GM12864 (cell line): ENCODE measurements at regions not wholly inside any gene's neighbourhood (a gene's known extent, or its start where the extent isn't known, plus 50 kb on each side); places are given as distances from the start of the nearest gene placed in this dataset.

ENCODE experiments used
- DNase-seq: peaks from one replicate; pipeline ENCODE4 v3.0.0-alpha.2; 2011; ENCODE audit warnings: low read depth
- H3K4me3 ChIP-seq: 2 replicates; pipeline ENCODE4 v1.5.1; 2011; ENCODE audit warnings: mild to moderate bottlenecking, low read depth, low read length, control low read depth
- CTCF ChIP-seq: IDR thresholded peaks from 2 replicates; pipeline ENCODE4 v1.5.1; 2011; ENCODE audit warnings: low read depth, mild to moderate bottlenecking, moderate library complexity, low read length, control low read depth, inconsistent platforms; ENCODE audit errors: missing control alignments

- no peak overlapping the region for H3K4me3 ChIP-seq
- no peak for TF ChIP-seq CTCF
- no peak for DNase-seq
Measured at GRCh38 chr3:191802671-191803070, 341.7 kb downstream of the PYDC2 start.

DNA sequence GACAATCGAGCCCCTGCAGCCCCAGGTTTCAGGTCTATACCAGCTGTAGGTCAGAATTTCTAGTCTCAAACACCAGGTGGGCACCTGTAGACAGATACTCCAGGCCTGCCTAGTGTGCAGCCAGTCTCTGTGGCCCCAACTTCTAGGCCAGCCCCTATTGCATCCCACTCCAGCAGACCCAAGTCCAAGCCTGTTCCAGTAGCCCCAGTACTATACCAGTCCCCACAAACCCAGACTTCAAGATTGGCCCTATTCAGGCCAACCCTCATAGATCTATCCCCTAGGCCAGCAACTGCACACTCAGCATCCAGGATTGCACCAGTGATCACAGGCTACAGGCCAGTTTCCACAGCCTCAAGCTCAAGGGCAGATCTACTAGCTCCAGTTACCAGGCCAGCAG, 344.0 kb downstream of the PYDC2 start:
- no peak for TF ChIP-seq CTCF
- no peak overlapping the region for H3K4me3 ChIP-seq
- DNase-seq, result no peak

GRCh38 chr3:191808073-191808472, 347.1 kb downstream of the PYDC2 start:
- no peak overlapping the region for H3K4me3 ChIP-seq
- no peak for DNase-seq
- no peak for TF ChIP-seq CTCF

DNA sequence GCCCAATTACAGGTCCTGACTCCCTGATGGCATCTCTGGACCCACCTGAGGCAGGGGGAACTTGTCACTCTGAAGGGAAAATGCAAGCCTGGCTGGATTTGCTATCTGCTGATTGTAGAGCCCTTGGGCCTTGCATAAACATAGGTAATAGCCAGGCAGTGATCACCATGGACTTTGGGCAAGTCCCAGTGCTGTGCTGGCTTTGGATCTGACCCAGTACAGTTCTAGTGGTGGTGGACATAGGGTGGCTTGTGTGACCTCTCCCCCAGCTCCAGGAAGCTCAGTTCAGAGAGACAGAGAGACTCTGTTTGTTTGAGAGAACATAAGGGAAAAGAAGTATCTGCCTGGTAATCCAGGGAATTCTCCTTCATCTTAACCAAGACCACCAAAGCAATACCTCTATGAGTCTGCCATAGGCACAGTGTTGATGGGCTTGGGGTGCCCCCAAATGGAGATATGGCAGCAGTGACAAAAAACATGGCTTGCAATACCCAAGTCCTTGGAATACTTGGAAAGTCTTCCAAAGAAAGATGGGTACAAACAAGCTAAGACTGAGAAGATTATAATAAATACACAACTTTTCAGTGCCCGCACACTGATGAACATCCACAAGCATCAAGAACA, 348.5 kb downstream of the PYDC2 start:
- TF ChIP-seq CTCF, result no peak
- no peak overlapping the region for H3K4me3 ChIP-seq
- no peak for DNase-seq

GRCh38 chr3:191813245-191813644, 352.3 kb downstream of the PYDC2 start:
- DNase-seq, result no peak
- H3K4me3 ChIP-seq, result no peak overlapping the region
- TF ChIP-seq CTCF, result no peak

GRCh38 chr3:191848818-191849217, 387.9 kb downstream of the PYDC2 start:
- no peak for DNase-seq
- TF ChIP-seq CTCF, result no peak
- no peak overlapping the region for H3K4me3 ChIP-seq

DNA sequence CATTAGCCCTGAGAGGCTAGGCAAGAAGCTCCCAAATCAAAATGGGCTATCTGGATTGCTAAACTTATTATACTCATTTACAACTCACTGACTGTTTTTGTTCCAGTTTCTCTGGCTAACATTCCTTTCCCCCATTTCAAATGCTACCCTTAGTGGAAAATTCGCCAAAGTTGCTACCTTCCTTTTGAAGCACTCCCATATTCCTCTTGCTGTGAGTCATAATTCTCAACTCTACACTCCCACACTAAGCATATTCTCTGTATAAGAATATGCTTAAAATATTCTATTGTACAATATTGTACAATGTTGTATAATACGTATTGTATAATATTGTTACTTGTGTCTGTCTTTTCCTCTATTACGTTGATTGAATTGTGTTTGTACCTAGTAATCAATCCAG, 398.6 kb downstream of the PYDC2 start:
- DNase-seq, result no peak
- TF ChIP-seq CTCF, result no peak
- H3K4me3 ChIP-seq, result no peak overlapping the region
